ENCODE measurements at regions not wholly inside any gene's neighbourhood (a gene's known extent, or its start where the extent isn't known, plus 50 kb on each side); places are given as distances from the start of the nearest gene placed in this dataset.

DNA sequence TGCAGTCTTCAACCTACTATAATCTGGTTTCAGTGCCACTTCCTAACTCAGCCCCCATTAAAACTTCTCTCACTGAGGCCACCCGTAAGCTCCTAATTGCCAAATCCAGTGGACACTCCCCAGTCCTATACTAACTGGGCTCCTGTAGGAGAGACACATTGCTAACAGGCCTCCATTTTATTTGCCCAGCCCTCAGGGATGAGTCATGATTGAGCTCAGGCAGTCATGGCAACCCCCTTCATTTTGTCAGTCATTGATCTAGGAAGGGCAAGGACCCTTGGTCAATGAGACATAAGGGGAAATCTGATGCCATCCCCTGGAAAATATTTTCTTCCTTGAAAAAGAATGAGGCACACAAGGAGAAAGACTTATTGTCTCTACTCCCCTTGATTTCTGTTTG, 70.1 kb upstream of the HIF1A start:
- DNase-seq (ENCODE audit: low read depth in 2 of 2), result no peak

DNA sequence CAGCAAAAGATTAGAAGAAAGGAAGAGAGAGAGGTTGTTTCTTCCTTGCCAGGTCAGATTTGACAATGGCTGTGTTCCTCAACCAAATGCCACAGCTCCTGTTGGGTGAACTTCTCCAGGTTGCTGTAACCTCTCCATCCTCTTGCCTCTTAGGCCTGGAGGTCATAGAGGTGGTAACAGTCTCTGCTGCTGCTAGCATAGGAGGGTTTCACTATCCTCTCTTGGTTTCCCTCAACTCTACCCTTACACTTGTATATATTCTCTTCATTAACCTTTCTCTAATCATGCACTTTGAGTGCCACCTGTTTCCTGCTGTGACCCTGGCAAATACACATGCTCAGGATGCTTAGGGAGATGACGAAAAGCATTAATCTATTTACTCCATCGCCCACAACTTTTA, 67.7 kb upstream of the HIF1A start:
- DNase-seq (ENCODE audit: low read depth in 2 of 2), result no peak

DNA sequence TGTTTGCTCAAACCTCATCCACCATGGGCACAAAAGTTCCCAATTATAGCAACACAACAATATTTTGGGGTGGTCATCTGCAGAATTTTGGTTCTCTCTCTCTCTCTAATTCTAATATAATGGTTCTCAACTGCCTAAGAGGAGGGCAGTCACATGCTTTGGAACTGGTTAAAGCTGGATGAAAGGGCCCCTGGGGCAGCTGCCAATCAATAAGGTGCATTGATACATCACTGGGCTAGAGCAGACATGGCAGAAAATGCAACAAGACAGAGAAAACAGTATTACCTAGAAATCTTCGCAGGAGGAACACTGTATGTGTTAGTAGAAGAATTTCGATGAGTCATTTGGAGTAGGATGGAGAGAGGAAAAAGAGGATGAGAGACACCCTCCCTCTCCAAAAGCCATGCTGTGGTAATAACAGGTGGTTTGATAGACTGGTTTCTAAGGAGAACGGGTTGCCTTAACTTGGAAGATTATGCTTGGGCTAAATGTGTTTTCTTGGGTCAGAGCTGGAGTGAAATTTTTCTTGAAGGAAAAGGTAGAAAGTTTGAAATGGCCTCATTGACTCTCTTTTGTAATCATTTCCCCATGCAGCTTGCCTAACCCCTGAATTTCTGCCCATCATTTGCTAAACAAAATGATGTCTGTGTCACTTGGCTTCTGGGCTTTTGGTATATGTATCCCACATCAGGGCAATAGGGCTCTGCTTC, 67.1 kb upstream of the HIF1A start:
- no peak for DNase-seq (ENCODE audit: low read depth in 2 of 2)

DNA sequence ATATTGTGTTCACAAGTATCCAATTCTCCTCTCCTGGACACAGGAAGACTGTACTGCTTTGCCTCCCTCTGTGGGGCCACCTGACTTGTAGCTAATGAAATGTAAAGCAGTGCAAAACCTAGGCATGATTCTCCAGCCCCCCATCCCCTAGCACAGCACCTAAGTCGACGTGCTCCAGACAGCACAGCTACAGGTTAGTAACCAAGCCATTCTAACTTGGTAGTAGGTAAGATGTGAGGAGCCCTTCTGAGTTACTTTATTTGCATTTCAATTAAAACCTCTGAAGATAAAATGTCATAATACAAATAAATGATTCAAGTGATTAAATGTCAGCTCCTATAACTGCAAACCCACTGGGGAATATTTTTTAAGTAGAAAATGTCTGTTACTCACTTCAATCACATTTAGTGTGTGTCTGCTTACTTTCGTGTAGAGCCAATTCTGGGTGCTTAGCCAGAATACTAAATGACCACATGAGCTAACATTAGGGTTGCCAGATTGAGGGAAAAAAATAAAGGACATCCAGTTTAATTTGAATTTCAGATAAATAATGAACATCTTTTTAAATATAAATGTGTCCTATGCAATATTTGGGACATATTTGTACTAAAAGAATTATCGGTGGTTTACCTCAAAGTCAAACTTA, 64.8 kb upstream of the HIF1A start:
- no peak for DNase-seq (ENCODE audit: low read depth in 2 of 2)

DNA sequence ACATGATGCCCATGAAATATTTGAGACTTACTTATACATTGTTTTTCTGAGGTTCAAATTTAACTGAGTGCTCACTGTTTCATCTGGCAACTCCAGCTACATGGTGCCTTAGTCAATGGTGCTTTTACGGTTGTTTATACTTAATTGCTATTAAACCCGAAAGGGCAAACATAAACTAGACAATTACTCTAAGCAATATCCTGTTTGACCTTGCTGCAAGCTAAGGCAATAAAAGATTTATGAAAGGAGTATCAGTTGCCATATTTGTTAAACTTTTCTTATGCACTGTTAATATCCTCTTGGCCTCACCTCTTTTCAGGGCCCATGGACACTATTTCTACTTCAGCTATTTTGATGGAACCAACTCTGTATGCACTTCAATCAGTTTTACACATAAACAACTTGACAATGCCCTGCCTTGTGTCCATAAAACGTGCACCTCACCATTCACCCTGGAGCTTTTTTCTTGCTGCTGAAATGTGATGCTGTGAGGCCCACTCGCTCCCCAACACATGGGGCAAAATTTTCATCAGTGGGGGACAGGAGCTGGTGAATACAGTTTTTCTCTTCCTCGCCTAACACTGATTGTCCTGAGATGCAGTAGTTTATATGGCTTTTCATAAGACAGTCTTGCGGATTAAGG, 64.1 kb upstream of the HIF1A start:
- DNase-seq (ENCODE audit: low read depth in 2 of 2), result no peak

DNA sequence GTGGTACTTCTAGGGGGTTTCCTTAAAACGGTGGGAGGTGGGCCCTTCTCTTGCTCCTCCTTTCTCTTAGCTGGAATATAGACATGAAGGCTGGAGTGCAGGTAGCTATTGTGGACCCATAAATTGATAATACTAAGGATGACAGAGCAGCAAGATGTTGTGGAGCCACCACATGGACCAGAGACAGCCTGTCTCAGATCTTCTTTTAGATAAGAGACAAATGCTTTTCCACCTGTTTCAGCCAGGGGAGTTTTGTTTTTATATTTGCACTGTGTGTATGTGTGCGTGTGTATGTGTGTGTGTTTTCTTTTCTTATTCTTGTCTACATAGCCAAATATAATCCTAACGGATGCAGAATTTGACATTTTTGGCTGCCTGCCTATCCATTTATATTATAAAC, 62.9 kb upstream of the HIF1A start:
- DNase-seq (ENCODE audit: low read depth in 2 of 2), result no peak

- no peak for DNase-seq (ENCODE audit: low read depth in 2 of 2)
These were observed 62.5 kb upstream of the HIF1A start for GRCh38 chr14:61632807-61633206.

DNA sequence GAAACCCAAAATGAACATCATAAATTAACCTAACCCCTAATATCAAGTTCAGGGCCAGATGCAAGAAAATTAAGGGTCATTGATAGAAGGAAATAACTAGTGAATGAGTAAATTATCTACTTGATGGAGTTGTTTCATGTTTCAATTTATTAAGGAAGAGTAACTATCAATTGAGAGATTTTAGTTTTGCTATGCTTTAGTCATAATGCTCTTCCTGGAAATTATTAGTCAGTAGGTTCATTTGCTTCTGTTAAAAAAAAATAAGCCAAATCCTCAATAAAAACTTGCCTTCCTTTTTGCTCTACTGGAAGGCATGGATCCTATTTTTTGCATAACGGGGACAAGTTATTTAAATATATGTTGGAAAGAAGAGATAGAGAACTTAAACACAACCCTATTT, 59.0 kb upstream of the HIF1A start:
- DNase-seq (ENCODE audit: low read depth in 2 of 2), result no peak

DNA sequence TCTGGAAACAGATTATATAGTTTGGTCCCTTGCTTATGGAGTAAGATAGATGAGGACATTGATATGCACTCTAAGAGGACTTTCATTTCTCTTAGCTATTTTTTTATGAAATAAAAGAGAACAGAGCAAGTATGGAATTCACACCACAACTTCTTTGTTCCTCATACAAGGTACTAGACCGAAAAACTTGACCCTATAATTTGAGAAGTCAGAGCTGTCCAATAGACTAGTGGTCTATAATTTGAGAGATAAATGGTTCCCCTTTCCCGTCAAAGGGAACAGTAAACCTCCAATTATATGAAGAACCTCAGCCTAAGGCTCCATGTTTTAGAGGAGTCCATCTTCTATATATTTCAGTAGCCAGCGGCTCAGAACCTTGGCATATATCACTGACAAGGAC, 58.5 kb upstream of the HIF1A start:
- DNase-seq (ENCODE audit: low read depth in 2 of 2), result no peak

GRCh38 chr14:61638595-61639387, 56.5 kb upstream of the HIF1A start:
- DNase-seq (ENCODE audit: low read depth in 2 of 2), result no peak

DNA sequence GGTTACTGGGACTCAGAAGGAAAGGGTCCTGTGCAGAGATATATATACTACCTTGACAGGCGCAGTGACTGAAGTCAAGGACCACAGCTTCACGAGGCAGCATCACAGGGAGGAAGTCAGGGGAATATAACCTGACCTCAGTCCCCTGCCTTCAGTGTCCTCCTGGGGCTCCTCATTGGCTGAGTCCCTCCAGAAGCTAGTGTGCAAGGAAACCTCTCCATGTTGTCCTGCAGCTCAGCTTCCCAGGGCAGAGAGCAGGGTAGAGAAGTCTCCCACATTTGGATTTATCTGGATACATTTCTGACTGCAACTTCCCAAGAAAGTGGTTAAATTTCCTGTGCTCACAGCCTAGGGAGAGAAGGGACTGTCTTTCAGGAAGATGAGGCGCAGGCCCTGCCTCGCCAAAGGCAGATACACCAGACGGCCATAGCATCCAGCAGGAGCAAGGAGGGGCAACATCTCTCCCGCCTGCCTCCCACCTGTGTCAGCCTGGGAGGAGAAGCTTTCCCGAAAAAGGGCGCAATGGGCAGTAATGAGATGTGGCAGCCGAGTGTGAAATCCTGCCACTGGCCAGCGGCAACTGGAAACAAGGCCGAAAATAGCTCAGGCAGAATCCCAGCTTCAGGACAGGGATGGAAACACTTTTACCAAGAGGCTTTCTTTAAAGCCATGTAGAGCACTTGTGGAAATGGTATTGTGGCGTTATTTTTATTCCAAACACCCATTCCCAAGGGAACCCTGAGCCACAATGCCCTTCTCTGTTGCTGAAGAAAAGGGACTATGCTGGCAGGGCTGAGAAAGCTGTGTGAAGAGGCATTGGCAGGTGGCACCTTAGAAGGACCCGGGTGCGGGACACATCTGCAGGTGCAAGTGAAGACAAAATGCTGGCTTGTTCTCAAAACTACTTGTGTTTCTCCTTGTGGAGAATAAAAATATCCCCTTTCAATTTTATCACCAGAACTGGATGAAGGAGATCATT, 54.9 kb upstream of the HIF1A start:
- no peak for DNase-seq (ENCODE audit: low read depth in 2 of 2)

GRCh38 chr14:61641914-61642613, 53.2 kb upstream of the HIF1A start:
- DNase-seq (ENCODE audit: low read depth in 2 of 2), result peak in 1 of 2 donors; percentile 42

GRCh38 chr14:61642614-61642982, 52.7 kb upstream of the HIF1A start:
- DNase-seq (ENCODE audit: low read depth in 2 of 2), result no peak

DNA sequence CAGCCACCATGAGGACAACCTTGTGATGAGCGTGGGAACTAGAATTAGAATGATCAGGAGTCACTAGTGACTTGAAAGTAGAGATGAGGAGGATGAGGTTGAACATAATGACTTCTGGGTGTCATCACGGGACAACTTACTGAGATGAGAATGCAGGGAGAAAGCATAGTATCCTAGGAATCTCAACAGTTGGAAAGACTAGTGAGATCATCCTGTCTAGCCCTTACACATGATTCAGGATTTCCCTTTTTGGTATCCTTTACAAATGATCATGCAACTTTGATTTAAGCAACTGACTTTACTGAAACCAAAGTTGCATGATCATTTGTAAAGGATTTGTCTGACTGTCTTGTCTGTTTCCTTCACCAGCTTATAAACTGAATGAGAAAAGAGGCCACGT, 51.8 kb upstream of the HIF1A start:
- DNase-seq (ENCODE audit: low read depth in 2 of 2), result peak in 1 of 2 donors; percentile 40

- no peak for DNase-seq (ENCODE audit: low read depth in 2 of 2)
These were observed 51.1 kb upstream of the HIF1A start for GRCh38 chr14:61644175-61644574.

DNA sequence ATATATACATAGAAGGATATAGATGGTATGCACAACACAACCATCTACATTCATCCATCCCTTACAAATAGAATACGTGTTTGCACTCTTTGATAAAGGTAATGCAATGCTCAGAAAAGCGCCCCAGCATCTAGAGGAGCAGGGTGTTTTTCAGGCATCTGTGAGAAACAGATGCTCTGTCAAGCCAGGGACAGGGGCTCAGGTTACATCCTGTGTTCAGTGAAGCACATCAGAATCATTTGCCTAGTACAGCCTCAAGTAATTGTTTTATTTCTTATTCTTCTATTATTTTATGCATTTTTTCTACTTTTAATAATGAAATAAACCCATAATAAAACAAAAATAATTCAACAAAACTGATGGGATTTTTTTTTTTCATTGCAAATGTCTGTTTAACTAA, 50.5 kb upstream of the HIF1A start:
- DNase-seq (ENCODE audit: low read depth in 2 of 2), result no peak

DNA sequence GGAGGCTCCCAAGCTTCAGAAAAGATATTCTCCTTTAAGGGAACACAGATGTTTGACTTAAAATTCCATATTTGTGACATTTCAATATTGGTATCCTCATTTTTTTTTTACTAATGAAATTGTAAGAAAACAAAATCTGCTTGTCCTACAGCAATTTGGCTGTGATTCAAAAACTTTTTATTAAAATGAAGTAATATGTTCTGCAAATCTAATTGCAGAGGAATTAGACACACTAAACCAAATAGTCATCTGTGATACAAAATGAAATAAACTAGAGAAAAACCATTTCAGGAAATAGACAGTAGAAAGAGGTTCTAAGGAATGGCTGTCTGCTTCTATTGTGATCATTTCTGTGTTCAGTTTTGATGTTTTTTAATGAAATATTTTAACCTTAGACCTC, 50.1 kb upstream of the HIF1A start:
- no peak for DNase-seq (ENCODE audit: low read depth in 2 of 2)
